SH-SY5Y (cell line): ENCODE measurements at regions not wholly inside any gene's neighbourhood (a gene's known extent, or its start where the extent isn't known, plus 50 kb on each side); places are given as distances from the start of the nearest gene placed in this dataset.

Experiments
- GATA2 ChIP-seq: IDR thresholded peaks from 2 replicates; pipeline ENCODE4 v1.6.1; 2011; ENCODE audit warnings: mild to moderate bottlenecking, low read depth, low read length
- GATA3 ChIP-seq: IDR thresholded peaks from 2 replicates; pipeline ENCODE4 v1.6.1; 2011; ENCODE audit warnings: low read depth, mild to moderate bottlenecking, low read length, moderate library complexity

- no peak for TF ChIP-seq GATA2
- no peak for TF ChIP-seq GATA3
Measured at GRCh38 chr1:22212400-22213233, 69.7 kb upstream of the WNT4 start.

GRCh38 chr1:22216210-22216883 is 73.5 kb upstream of the WNT4 start:
- TF ChIP-seq GATA3 (no peak), GATA2 (no peak)

- TF ChIP-seq GATA2, result no peak
- TF ChIP-seq GATA3, result no peak
Measured at GRCh38 chr1:22216966-22217365, 74.1 kb upstream of the WNT4 start.

GRCh38 chr1:22217811-22218460 is 75.0 kb upstream of the WNT4 start:
- TF ChIP-seq GATA2 (no peak), GATA3 (no peak)

- TF ChIP-seq GATA2 (no peak), GATA3 (no peak)
Measured at GRCh38 chr1:22218618-22219250, 75.8 kb upstream of the WNT4 start.

GRCh38 chr1:22221233-22221780 is 78.4 kb upstream of the WNT4 start:
- TF ChIP-seq GATA3, result no peak
- no peak for TF ChIP-seq GATA2

- TF ChIP-seq GATA2 (no peak), GATA3 (no peak)
Measured at GRCh38 chr1:22222723-22223122, 79.8 kb upstream of the WNT4 start.

- TF ChIP-seq GATA3 (no peak), GATA2 (no peak)
Measured at GRCh38 chr1:22223176-22223575, 80.3 kb upstream of the WNT4 start.

- TF ChIP-seq GATA3, result no peak
- no peak for TF ChIP-seq GATA2
Measured at GRCh38 chr1:22224091-22224490, 81.2 kb upstream of the WNT4 start.

GRCh38 chr1:22224631-22225030 is 81.7 kb upstream of the WNT4 start:
- no peak for TF ChIP-seq GATA2
- no peak for TF ChIP-seq GATA3

- TF ChIP-seq GATA2, result no peak
- no peak for TF ChIP-seq GATA3
Measured at GRCh38 chr1:22225858-22226589, 83.1 kb upstream of the WNT4 start.

- TF ChIP-seq GATA3 (no peak), GATA2 (no peak)
Measured at GRCh38 chr1:22228074-22228473, 85.2 kb upstream of the WNT4 start.

- TF ChIP-seq GATA3 (no peak), GATA2 (no peak)
Measured at GRCh38 chr1:22228505-22228911, 85.6 kb upstream of the WNT4 start.

- TF ChIP-seq GATA2 (no peak), GATA3 (no peak)
Measured at GRCh38 chr1:22229379-22229778, 86.5 kb upstream of the WNT4 start.
